Peyer's patch (tissue), 4 donors: ENCODE measurements at regions not wholly inside any gene's neighbourhood (a gene's known extent, or its start where the extent isn't known, plus 50 kb on each side); places are given as distances from the start of the nearest gene placed in this dataset.

Experiments
- CTCF ChIP-seq, 6 experiments: fragments of 450-650 bp in 4 of 6; fragments of 200-600 bp in 2 of 6; sonication (generic) in 1 of 6; IDR thresholded peaks; one replicate each; pipeline ENCODE4 v1.5.1; 2017 to 2019; ENCODE audit warnings: antibody characterized with exemption in 6 of 6, mild to moderate bottlenecking in 3 of 6, moderate library complexity in 1 of 6
- POLR2A ChIP-seq, 2 donors: fragments of 450-650 bp; IDR thresholded peaks; one replicate each; pipeline ENCODE4 v1.5.1; 2017; ENCODE audit warnings: antibody characterized with exemption in 2 of 2, mild to moderate bottlenecking in 2 of 2, moderate library complexity in 2 of 2

DNA sequence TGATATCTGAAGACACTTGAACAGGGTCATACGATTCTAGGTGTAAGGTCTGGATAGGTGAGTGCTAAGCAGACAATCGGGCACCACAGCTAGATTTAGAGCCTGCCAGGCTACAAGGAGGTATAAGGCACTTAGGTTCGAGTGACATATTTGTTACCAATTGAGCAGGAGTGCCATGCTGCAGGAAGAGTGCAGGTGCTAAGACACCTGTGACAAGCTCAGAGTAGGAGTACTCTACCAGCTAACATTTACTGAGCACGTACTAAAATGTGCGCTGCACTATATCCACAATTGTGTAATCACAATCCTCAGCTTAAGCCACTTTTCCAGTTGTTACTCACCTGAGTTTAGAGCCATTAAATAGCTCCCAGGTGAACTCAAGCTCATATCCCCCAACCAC lies 227.8 kb upstream of the MOCS1 start:
- TF ChIP-seq CTCF (IDR thresholded peaks at IDR 0.05) (no peak), POLR2A (IDR thresholded peaks at IDR 0.05) (no peak)
